SK-N-SH treated with all-trans-retinoic acid at 6 μM for 48 hours (cell line): ENCODE measurements at regions not wholly inside any gene's neighbourhood (a gene's known extent, or its start where the extent isn't known, plus 50 kb on each side); places are given as distances from the start of the nearest gene placed in this dataset.
A peak's percentile ranks its signal among the peaks of the same experiment; 100 is the strongest.

Experiments used
- ATAC-seq: fragments of 200-7000 bp; cut with Tn5 transposase; 3 replicates; pipeline ENCODE4 v1.9.1; 2020; ENCODE audit warnings: mild to moderate bottlenecking, moderate library complexity
- ARNTL ChIP-seq: fragments of 450-650 bp; formaldehyde crosslinking; IDR thresholded peaks from 2 replicates; pipeline ENCODE4 v1.5.0; 2020; ENCODE audit warnings: low read depth, mild to moderate bottlenecking, moderate library complexity, borderline replicate concordance
- BACH2 ChIP-seq: fragments of 250-450 bp; sonication (Bioruptor Pico); IDR thresholded peaks from 2 replicates; pipeline ENCODE4 v1.9.0; 2021; ENCODE audit warnings: mild to moderate bottlenecking, borderline replicate concordance
- CSDC2 ChIP-seq: fragments of 250-450 bp; sonication (Bioruptor Pico); IDR thresholded peaks from 2 replicates; pipeline ENCODE4 v1.5.0; 2020; ENCODE audit warnings: mild to moderate bottlenecking, moderate library complexity
- ESRRG ChIP-seq: fragments of 250-450 bp; sonication (Bioruptor Pico); IDR thresholded peaks from 2 replicates; pipeline ENCODE4 v1.6.1; 2021; ENCODE audit warnings: mild to moderate bottlenecking
- GLIS3 ChIP-seq: fragments of 250-450 bp; sonication (Bioruptor Pico); IDR thresholded peaks from 2 replicates; pipeline ENCODE4 v1.5.0; 2020; ENCODE audit warnings: mild to moderate bottlenecking, moderate library complexity
- ISL1 ChIP-seq: fragments of 250-450 bp; sonication (Bioruptor Pico); IDR thresholded peaks from 2 replicates; pipeline ENCODE4 v2.1.2; 2022; ENCODE audit warnings: mild to moderate bottlenecking, moderate library complexity
- OSR1 ChIP-seq: fragments of 250-450 bp; sonication (Bioruptor Pico); IDR thresholded peaks from 2 replicates; pipeline ENCODE4 v1.8.0; 2022; ENCODE audit warnings: moderate library complexity, mild to moderate bottlenecking, inconsistent platforms
- PPARA ChIP-seq: fragments of 250-450 bp; sonication (Bioruptor Pico); IDR thresholded peaks from 2 replicates; pipeline ENCODE4 v1.5.0; 2020; ENCODE audit warnings: mild to moderate bottlenecking, borderline replicate concordance
- RARB ChIP-seq: fragments of 250-450 bp; sonication (Bioruptor Pico); IDR thresholded peaks from 2 replicates; pipeline ENCODE4 v1.8.0; 2021; ENCODE audit warnings: mild to moderate bottlenecking, moderate library complexity
- SNAI2 ChIP-seq: fragments of 250-450 bp; sonication (Bioruptor Pico); IDR thresholded peaks from 2 replicates; pipeline ENCODE4 v1.5.0; 2020; ENCODE audit warnings: mild to moderate bottlenecking, moderate library complexity
- TOX ChIP-seq: fragments of 250-450 bp; sonication (Bioruptor Pico); IDR thresholded peaks from 2 replicates; pipeline ENCODE4 v1.8.0; 2021; ENCODE audit warnings: mild to moderate bottlenecking, moderate library complexity, borderline replicate concordance
- ZC3H10 ChIP-seq: fragments of 250-450 bp; sonication (Bioruptor Pico); IDR thresholded peaks from 2 replicates; pipeline ENCODE4 v1.5.1; 2021; ENCODE audit warnings: mild to moderate bottlenecking, moderate library complexity
- ZFP3 ChIP-seq: fragments of 250-450 bp; sonication (Bioruptor Pico); IDR thresholded peaks from 2 replicates; pipeline ENCODE4 v1.5.0; 2020; ENCODE audit warnings: mild to moderate bottlenecking, moderate library complexity
- ZFP30 ChIP-seq: fragments of 450-650 bp; formaldehyde crosslinking; IDR thresholded peaks from 2 replicates; pipeline ENCODE4 v1.5.0; 2022; ENCODE audit warnings: mild to moderate bottlenecking, moderate library complexity
- ZNF565 ChIP-seq: fragments of 450-650 bp; formaldehyde crosslinking; conservative IDR thresholded peaks from 2 replicates; pipeline ENCODE4 v1.5.0; 2020; ENCODE audit warnings: low read depth, mild to moderate bottlenecking, moderate library complexity
- ZNF70 ChIP-seq: fragments of 450-650 bp; formaldehyde crosslinking; IDR thresholded peaks from 2 replicates; pipeline ENCODE4 v1.5.0; 2020; ENCODE audit warnings: mild to moderate bottlenecking, moderate library complexity
- ZNF8 ChIP-seq: fragments of 450-650 bp; formaldehyde crosslinking; IDR thresholded peaks from 2 replicates; pipeline ENCODE4 v1.5.0; 2020; ENCODE audit warnings: mild to moderate bottlenecking, moderate library complexity
- TF ChIP-seq, protein P1 (sequence below): fragments of 250-450 bp; sonication (Bioruptor Pico); IDR thresholded peaks from 2 replicates; pipeline ENCODE4 v1.5.1; 2021; ENCODE audit warnings: mild to moderate bottlenecking, moderate library complexity
- TF ChIP-seq, protein P2 (sequence below): fragments of 250-450 bp; sonication (Bioruptor Pico); IDR thresholded peaks from 2 replicates; pipeline ENCODE4 v1.8.0; 2021; ENCODE audit warnings: low read depth, mild to moderate bottlenecking, moderate library complexity, borderline replicate concordance
- TF ChIP-seq, protein P3 (sequence below): fragments of 250-450 bp; sonication (Bioruptor Pico); IDR thresholded peaks from 2 replicates; pipeline ENCODE4 v1.8.0; 2020; ENCODE audit warnings: mild to moderate bottlenecking, moderate library complexity, borderline replicate concordance
- TF ChIP-seq, protein P4 (sequence below): fragments of 250-450 bp; sonication (Bioruptor Pico); IDR thresholded peaks from 2 replicates; pipeline ENCODE4 v1.5.1; 2020; ENCODE audit warnings: low read depth, mild to moderate bottlenecking, moderate library complexity
- TF ChIP-seq, protein P5 (sequence below): fragments of 250-450 bp; sonication (Bioruptor Pico); IDR thresholded peaks from 2 replicates; pipeline ENCODE4 v1.5.0; 2020; ENCODE audit warnings: mild to moderate bottlenecking, moderate library complexity

DNA sequence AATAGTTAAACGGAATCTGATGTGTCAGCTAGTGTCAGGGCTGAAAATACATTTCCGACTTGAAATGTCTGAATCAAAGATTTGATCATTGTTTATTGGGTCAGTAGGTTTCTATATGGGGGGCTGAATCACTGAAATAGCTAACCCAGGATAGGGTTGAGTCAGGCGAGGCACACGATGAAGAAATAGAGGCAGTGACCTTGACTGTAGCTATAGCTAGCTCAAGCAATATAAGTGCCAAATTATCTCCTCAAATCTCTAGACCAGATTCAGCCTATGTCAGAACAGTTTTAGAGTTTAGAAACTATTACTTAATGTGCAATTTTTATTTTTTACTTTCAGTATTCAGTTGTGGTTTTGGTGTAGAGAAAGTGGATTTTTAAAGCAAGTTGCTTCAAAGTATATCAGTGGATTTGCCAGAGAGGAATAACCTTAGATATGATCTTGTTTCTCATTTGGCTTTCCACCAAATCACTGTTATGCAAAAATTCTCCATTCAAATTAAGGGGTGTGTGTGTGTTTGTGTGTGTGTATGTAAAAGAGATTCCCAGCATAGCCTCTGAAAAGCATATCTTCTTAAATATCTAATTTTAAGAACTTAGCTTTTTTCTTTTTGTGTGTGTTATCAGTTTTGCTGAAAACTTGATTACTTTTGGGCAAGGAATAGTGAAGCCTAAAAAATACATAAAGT, 100.3 kb upstream of the RPL34 start:
- no peak for ATAC-seq
- TF ChIP-seq, protein P1, sequence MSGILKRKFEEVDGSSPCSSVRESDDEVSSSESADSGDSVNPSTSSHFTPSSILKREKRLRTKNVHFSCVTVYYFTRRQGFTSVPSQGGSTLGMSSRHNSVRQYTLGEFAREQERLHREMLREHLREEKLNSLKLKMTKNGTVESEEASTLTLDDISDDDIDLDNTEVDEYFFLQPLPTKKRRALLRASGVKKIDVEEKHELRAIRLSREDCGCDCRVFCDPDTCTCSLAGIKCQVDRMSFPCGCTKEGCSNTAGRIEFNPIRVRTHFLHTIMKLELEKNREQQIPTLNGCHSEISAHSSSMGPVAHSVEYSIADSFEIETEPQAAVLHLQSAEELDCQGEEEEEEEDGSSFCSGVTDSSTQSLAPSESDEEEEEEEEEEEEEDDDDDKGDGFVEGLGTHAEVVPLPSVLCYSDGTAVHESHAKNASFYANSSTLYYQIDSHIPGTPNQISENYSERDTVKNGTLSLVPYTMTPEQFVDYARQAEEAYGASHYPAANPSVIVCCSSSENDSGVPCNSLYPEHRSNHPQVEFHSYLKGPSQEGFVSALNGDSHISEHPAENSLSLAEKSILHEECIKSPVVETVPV (CRISPR knock-in tag), result no peak
- TF ChIP-seq ZNF70, result no peak
- no peak for TF ChIP-seq ZNF565 (CRISPR knock-in tag)
- no peak for TF ChIP-seq PPARA
- TF ChIP-seq OSR1 (CRISPR knock-in tag), result no peak
- no peak for TF ChIP-seq ZFP3 (CRISPR knock-in tag)
- TF ChIP-seq ARNTL (CRISPR knock-in tag), result no peak
- TF ChIP-seq, all 23 proteins: peak for 0

DNA sequence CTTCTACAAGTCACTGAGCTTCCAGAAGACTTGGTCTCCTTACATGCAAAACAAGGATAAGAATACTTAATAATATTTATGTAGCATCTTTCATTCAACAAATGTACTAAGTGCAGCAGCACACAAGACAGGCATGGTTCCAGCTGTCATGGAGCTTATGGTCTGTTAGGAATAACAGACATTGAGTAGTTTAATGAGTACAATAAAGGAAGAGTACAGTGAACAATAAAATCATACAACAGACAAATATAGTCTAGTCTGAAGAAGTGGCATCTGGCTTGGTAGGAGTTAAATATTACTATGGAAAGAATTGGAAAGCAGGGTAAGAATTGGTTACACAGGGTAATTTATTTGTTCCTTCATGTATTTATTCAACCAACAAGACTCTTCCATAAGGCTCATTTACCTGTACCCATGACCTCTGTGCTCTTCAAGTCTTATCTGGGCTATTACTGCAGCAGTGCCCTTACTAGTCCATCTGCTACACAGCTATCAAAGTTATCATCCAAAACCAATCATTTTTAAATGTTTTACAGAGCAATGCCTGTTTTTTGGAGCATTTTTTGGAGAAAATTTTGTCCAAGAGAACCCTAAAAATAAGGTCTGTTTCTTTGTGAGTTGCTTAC, 101.1 kb upstream of the RPL34 start:
- TF ChIP-seq, protein P1 (CRISPR knock-in tag), result no peak
- TF ChIP-seq ZNF565 (CRISPR knock-in tag), result no peak
- no peak for TF ChIP-seq ZFP3 (CRISPR knock-in tag)
- no peak for TF ChIP-seq OSR1 (CRISPR knock-in tag)
- no peak for TF ChIP-seq ESRRG (CRISPR knock-in tag)
- TF ChIP-seq ZNF8, result no peak
- TF ChIP-seq ZFP30 (CRISPR knock-in tag), result no peak
- no peak for TF ChIP-seq PPARA
- TF ChIP-seq, protein P2, sequence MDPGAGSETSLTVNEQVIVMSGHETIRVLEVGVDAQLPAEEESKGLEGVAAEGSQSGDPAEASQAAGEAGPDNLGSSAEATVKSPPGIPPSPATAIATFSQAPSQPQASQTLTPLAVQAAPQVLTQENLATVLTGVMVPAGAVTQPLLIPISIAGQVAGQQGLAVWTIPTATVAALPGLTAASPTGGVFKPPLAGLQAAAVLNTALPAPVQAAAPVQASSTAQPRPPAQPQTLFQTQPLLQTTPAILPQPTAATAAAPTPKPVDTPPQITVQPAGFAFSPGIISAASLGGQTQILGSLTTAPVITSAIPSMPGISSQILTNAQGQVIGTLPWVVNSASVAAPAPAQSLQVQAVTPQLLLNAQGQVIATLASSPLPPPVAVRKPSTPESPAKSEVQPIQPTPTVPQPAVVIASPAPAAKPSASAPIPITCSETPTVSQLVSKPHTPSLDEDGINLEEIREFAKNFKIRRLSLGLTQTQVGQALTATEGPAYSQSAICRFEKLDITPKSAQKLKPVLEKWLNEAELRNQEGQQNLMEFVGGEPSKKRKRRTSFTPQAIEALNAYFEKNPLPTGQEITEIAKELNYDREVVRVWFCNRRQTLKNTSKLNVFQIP, result no peak
- no peak for TF ChIP-seq GLIS3 (CRISPR knock-in tag)
- TF ChIP-seq SNAI2 (CRISPR knock-in tag), result no peak
- no peak for TF ChIP-seq ZNF70
- TF ChIP-seq CSDC2 (CRISPR knock-in tag), result no peak
- no peak for TF ChIP-seq TOX (CRISPR knock-in tag)
- no peak for TF ChIP-seq ARNTL (CRISPR knock-in tag)
- no peak for TF ChIP-seq BACH2
- no peak for ATAC-seq

DNA sequence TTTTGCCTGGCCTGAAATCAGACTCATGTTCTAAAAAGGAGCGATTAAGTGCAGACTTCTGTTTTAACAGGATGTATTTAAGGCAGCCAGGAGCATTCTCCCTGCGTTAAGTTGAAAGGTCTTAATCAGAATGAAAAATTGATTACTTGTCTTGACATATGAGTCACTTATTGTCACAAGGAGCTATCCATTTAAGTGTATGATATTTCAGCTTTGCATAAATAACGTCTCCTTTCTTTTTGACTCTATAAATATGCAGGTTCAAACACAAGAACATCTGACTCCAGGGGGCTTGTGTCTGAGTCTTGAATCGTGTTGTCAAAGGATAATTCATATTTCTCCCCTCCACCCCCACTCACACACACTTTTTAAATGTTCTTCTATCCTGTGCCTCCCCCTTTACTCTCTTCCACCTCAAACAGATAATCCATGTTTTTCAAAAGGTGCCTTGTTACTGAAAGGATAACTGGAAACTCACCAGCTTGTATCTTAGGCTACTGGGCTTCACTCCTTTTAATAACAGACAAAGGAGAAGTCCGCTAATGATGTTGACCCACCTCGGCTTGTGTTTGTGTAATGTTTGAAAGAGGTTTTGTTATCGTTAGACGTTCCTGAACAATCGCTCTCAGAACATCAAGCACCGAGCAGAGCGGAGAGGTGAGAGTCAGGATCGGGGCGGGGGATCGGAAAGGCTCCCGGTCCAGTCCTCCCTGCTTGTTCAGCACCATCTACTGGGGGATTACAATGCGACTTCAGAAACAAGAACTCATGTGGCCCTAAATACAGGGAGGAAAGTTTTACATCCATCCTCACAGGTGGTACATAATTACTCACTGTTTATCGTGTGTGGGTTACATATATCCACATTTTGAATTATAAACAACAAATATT, 107.5 kb upstream of the RPL34 start:
- peak; percentile 64; the same call in 2 of the 3 replicates for ATAC-seq
- no peak for TF ChIP-seq RARB
- TF ChIP-seq PPARA, result no peak
- TF ChIP-seq ESRRG (CRISPR knock-in tag), result no peak
- no peak for TF ChIP-seq ISL1 (CRISPR knock-in tag)
- TF ChIP-seq, protein P3, sequence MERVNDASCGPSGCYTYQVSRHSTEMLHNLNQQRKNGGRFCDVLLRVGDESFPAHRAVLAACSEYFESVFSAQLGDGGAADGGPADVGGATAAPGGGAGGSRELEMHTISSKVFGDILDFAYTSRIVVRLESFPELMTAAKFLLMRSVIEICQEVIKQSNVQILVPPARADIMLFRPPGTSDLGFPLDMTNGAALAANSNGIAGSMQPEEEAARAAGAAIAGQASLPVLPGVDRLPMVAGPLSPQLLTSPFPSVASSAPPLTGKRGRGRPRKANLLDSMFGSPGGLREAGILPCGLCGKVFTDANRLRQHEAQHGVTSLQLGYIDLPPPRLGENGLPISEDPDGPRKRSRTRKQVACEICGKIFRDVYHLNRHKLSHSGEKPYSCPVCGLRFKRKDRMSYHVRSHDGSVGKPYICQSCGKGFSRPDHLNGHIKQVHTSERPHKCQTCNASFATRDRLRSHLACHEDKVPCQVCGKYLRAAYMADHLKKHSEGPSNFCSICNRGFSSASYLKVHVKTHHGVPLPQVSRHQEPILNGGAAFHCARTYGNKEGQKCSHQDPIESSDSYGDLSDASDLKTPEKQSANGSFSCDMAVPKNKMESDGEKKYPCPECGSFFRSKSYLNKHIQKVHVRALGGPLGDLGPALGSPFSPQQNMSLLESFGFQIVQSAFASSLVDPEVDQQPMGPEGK (CRISPR knock-in tag), result no peak
- TF ChIP-seq, protein P4, sequence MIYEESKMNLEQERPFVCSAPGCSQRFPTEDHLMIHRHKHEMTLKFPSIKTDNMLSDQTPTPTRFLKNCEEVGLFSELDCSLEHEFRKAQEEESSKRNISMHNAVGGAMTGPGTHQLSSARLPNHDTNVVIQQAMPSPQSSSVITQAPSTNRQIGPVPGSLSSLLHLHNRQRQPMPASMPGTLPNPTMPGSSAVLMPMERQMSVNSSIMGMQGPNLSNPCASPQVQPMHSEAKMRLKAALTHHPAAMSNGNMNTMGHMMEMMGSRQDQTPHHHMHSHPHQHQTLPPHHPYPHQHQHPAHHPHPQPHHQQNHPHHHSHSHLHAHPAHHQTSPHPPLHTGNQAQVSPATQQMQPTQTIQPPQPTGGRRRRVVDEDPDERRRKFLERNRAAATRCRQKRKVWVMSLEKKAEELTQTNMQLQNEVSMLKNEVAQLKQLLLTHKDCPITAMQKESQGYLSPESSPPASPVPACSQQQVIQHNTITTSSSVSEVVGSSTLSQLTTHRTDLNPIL (CRISPR knock-in tag), result no peak
- TF ChIP-seq, protein P1 (CRISPR knock-in tag), result no peak
- no peak for TF ChIP-seq ZFP3 (CRISPR knock-in tag)
- TF ChIP-seq ZNF8, result no peak
- TF ChIP-seq, protein P5, sequence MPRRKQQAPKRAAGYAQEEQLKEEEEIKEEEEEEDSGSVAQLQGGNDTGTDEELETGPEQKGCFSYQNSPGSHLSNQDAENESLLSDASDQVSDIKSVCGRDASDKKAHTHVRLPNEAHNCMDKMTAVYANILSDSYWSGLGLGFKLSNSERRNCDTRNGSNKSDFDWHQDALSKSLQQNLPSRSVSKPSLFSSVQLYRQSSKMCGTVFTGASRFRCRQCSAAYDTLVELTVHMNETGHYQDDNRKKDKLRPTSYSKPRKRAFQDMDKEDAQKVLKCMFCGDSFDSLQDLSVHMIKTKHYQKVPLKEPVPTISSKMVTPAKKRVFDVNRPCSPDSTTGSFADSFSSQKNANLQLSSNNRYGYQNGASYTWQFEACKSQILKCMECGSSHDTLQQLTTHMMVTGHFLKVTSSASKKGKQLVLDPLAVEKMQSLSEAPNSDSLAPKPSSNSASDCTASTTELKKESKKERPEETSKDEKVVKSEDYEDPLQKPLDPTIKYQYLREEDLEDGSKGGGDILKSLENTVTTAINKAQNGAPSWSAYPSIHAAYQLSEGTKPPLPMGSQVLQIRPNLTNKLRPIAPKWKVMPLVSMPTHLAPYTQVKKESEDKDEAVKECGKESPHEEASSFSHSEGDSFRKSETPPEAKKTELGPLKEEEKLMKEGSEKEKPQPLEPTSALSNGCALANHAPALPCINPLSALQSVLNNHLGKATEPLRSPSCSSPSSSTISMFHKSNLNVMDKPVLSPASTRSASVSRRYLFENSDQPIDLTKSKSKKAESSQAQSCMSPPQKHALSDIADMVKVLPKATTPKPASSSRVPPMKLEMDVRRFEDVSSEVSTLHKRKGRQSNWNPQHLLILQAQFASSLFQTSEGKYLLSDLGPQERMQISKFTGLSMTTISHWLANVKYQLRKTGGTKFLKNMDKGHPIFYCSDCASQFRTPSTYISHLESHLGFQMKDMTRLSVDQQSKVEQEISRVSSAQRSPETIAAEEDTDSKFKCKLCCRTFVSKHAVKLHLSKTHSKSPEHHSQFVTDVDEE (CRISPR knock-in tag), result no peak
- TF ChIP-seq ARNTL (CRISPR knock-in tag), result no peak
- TF ChIP-seq SNAI2 (CRISPR knock-in tag), result no peak
- TF ChIP-seq ZFP30 (CRISPR knock-in tag), result no peak
- TF ChIP-seq TOX (CRISPR knock-in tag), result no peak
- no peak for TF ChIP-seq BACH2
- no peak for TF ChIP-seq ZNF70
- no peak for TF ChIP-seq ZC3H10
- no peak for TF ChIP-seq OSR1 (CRISPR knock-in tag)
